Thyroid gland (tissue), 4 donors: ENCODE measurements at regions not wholly inside any gene's neighbourhood (a gene's known extent, or its start where the extent isn't known, plus 50 kb on each side); places are given as distances from the start of the nearest gene placed in this dataset.

ENCODE experiments used
- DNase-seq, 2 donors: peaks; one replicate each; pipeline ENCODE4 v3.0.0-alpha.2; 2019
- H3K27ac ChIP-seq, 3 donors: fragments of 200-600 bp; sonication (generic); 1 replicate in 2 of 3; 2 replicates in 1 of 3; pipeline ENCODE4 v1.5.1; 2016 to 2019; ENCODE audit warnings: mild to moderate bottlenecking in 1 of 3, moderate library complexity in 1 of 3
- H3K27me3 ChIP-seq: fragments of 200-600 bp; sonication (generic); one replicate; pipeline ENCODE4 v1.5.1; 2019
- H3K36me3 ChIP-seq, 2 donors: fragments of 200-600 bp; sonication (generic); one replicate each; pipeline ENCODE4 v1.5.1; 2016 to 2019
- H3K4me1 ChIP-seq, 2 donors: fragments of 200-600 bp; sonication (generic); one replicate each; pipeline ENCODE4 v1.5.1; 2017 to 2019
- H3K4me3 ChIP-seq, 3 donors: fragments of 200-600 bp; sonication (generic); replicated peaks in 1 of 3; 1 replicate in 2 of 3; 2 replicates in 1 of 3; pipeline ENCODE4 v1.5.1; 2016; ENCODE audit warnings: mild to moderate bottlenecking in 1 of 3
- H3K9me3 ChIP-seq: fragments of 200-600 bp; sonication (generic); one replicate; pipeline ENCODE4 v1.5.1; 2017
- POLR2A ChIP-seq, 2 donors: fragments of 450-650 bp; IDR thresholded peaks; one replicate each; pipeline ENCODE4 v1.6.1; 2017; ENCODE audit warnings: antibody characterized with exemption in 2 of 2, mild to moderate bottlenecking in 2 of 2, moderate library complexity in 1 of 2
- WGBS, 2 donors: methylation state at CpG; one replicate each; pipeline ENCODE4 v1.1.5; 2017; 5-methylcytosine and 5-hydroxymethylcytosine counted together
- intact Hi-C: fragments of 100-400 bp; cut with DNase I; formaldehyde crosslinking; loops from one replicate; pipeline ENCODE4 v1.15.1; 2023
- TF ChIP-seq, protein P1 (sequence below), 6 experiments: fragments of 200-600 bp in 3 of 6; fragments of 450-650 bp in 3 of 6; sonication (generic) in 3 of 6; IDR thresholded peaks; one replicate each; pipeline ENCODE4 v1.5.1; 2016 to 2019; ENCODE audit warnings: antibody characterized with exemption in 6 of 6, mild to moderate bottlenecking in 2 of 6, inconsistent platforms in 1 of 6, moderate library complexity in 1 of 6

DNA sequence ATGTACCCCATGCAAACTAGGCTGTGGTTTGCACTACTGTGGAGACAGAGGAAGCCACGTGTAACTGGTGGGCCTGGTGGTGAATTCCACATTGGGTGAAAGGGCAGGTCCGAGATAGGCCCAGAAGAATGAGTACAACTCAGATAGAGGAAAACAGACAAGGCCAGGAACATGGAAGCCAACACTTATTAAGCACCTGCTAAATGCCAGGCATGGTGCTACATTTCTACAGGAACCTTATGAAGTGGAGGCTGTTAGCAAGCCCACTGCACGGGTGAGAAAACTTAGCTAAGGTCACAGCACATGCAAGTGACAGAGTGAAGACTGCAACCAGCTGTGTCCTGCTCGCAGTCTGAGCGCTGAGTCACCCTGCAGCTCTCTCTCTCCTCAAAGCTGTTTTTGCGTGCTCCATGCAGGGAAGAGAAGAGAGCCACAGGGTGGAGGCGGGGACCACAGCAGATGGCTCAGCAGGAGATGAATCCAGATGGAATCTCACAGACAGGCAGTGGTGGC is 65.5 kb upstream of the SPTLC1 start:
- Histone ChIP-seq H3K9me3 (no peaks in the 10 kb centered on the region), H3K27me3 (no peaks in the 10 kb centered on the region), H3K4me1 (no peaks in the 10 kb centered on the region), H3K27ac (no peak overlapping the region), H3K4me3 (no peak overlapping the region), H3K36me3 (no peaks in the 10 kb centered on the region)
- intact Hi-C loops = no loop called here
- no peak for TF ChIP-seq POLR2A (IDR thresholded peaks at IDR 0.05)
- TF ChIP-seq, protein P1, sequence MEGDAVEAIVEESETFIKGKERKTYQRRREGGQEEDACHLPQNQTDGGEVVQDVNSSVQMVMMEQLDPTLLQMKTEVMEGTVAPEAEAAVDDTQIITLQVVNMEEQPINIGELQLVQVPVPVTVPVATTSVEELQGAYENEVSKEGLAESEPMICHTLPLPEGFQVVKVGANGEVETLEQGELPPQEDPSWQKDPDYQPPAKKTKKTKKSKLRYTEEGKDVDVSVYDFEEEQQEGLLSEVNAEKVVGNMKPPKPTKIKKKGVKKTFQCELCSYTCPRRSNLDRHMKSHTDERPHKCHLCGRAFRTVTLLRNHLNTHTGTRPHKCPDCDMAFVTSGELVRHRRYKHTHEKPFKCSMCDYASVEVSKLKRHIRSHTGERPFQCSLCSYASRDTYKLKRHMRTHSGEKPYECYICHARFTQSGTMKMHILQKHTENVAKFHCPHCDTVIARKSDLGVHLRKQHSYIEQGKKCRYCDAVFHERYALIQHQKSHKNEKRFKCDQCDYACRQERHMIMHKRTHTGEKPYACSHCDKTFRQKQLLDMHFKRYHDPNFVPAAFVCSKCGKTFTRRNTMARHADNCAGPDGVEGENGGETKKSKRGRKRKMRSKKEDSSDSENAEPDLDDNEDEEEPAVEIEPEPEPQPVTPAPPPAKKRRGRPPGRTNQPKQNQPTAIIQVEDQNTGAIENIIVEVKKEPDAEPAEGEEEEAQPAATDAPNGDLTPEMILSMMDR (IDR thresholded peaks at IDR 0.05) = no peak
- WGBS, 2 donors = 69 to 77% methylated on average over 7 of the region's 7 CpGs
- DNase-seq = no peak

DNA sequence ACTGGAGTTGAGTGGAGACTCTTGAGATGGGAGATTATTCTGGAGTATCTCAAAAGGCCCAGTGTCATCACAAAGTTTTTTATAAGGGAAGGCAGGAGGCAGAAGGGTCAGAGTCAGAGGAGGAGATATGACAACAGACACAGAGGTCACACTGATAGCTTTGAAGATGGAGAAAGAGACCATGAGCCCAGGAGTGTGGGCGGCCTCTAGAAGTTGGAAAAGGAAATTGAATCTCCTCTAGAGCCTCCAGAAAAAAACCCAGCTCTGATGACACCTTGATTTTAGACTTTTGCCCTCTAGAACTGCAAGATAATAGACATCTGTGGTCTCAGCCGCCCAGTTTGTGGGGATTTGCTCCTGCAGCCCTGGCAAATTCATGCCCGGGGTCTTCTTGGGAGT is 64.8 kb upstream of the SPTLC1 start:
- no peaks in the 10 kb centered on the region for H3K4me1 ChIP-seq
- H3K9me3 ChIP-seq = no peaks in the 10 kb centered on the region
- WGBS, 2 donors = 95 to 97% methylated on average over 3 of the region's 3 CpGs
- no peak for DNase-seq
- no peaks in the 10 kb centered on the region for H3K27me3 ChIP-seq
- intact Hi-C loops = no loop called here
- H3K27ac ChIP-seq = no peak overlapping the region
- no peak for TF ChIP-seq POLR2A (IDR thresholded peaks at IDR 0.05)
- TF ChIP-seq, protein P1 (IDR thresholded peaks at IDR 0.05) = no peak
- no peaks in the 10 kb centered on the region for H3K36me3 ChIP-seq
- no peak overlapping the region for H3K4me3 ChIP-seq

DNA sequence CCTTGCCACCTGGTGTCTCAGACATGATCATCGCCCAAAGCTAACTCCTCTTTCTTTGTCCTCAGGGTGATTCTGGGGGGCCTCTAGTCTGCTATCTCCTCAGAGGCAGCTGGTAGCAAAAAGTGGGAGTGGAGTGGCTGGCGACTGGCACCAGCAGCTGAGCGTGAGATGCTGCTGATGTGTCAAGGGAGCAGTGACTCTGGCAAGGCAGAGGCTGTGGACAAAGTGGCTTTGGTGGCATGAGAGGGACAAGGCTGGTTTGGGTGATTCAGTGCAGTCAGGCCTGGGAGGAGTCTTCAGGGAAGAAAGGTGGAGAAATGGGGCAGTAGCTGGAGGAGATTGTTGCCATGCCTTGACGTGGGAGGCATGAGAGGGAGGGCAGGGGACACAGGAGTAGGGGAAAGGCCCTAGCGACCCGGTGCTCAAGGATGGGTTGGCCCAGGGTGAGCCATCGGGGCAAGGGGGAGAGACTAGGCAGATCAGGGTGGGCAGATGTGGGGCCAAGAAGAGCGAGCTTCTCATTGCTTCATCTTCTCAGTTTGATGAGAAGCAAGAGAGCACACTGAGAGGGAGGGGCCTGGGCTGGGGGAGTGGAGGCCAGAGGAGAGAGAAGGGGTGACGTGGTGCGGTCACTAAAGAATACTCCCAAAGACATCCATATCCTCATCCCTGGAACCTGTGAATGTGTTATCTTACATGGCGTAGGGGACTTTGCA is 64.2 kb upstream of the SPTLC1 start:
- Histone ChIP-seq H3K9me3 (no peaks in the 10 kb centered on the region), H3K4me3 (no peak overlapping the region), H3K27me3 (no peaks in the 10 kb centered on the region), H3K27ac (no peak overlapping the region), H3K4me1 (no peaks in the 10 kb centered on the region), H3K36me3 (no peaks in the 10 kb centered on the region)
- TF ChIP-seq POLR2A (IDR thresholded peaks at IDR 0.05) = no peak
- TF ChIP-seq, protein P1 (IDR thresholded peaks at IDR 0.05) = no peak
- intact Hi-C loops = no loop called here
- DNase-seq = no peak
- WGBS, 2 donors = 90 to 96% methylated on average over 11 of the region's 11 CpGs

DNA sequence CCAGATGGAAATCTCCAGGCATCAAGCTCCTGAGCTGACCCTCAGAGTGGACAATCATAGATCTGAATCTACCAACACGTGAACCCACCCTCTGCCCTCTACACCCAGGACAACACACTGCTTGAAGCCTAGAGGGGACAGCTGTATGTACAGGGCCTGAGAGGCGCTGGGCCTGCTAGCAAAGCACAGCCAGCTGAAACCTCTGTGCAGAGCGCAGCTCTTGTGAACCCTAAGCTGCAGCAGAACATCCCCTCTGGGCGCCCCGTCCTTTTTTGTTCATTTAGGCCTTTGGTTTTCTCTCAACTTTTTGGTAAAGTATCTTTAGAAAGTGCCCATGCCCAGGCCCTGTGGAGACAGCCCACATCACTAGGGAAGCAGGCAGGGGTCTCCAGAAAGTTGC is 62.4 kb upstream of the SPTLC1 start:
- H3K36me3 ChIP-seq = no peaks in the 10 kb centered on the region
- 93 to 100% methylated on average over 4 to 5 of the region's 5 CpGs for WGBS, 2 donors
- intact Hi-C loops = no loop called here
- H3K4me1 ChIP-seq = no peaks in the 10 kb centered on the region
- no peaks in the 10 kb centered on the region for H3K27me3 ChIP-seq
- DNase-seq = no peak
- no peaks in the 10 kb centered on the region for H3K9me3 ChIP-seq
- no peak overlapping the region for H3K4me3 ChIP-seq
- no peak for TF ChIP-seq POLR2A (IDR thresholded peaks at IDR 0.05)
- TF ChIP-seq, protein P1 (IDR thresholded peaks at IDR 0.05) = no peak
- no peak overlapping the region for H3K27ac ChIP-seq

DNA sequence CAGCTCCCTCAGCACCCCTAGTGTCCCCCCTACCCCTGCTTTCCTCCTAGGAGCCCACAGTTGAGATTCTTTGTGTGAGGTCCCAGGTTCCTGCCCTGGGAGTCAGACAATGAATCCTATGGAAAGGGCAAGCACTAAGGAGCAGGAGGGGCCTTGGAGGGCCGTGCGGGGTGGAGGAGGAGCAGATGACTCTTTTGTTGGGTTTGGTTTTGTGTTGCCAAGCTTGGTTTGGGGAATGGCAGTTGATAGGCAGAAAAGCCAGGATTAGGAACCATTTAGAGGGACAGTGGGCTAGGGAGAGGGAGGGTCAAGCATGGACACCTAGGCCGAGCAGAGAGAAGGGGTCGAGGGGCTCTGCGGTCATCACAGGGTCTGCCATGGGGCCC is 61.6 kb upstream of the SPTLC1 start:
- no peak for TF ChIP-seq POLR2A (IDR thresholded peaks at IDR 0.05)
- TF ChIP-seq, protein P1 (IDR thresholded peaks at IDR 0.05) = no peak
- no peaks in the 10 kb centered on the region for H3K36me3 ChIP-seq
- H3K27ac ChIP-seq = no peak overlapping the region
- H3K9me3 ChIP-seq = no peaks in the 10 kb centered on the region
- H3K4me1 ChIP-seq = no peaks in the 10 kb centered on the region
- H3K4me3 ChIP-seq = no peak overlapping the region
- intact Hi-C loops = no loop called here
- no peaks in the 10 kb centered on the region for H3K27me3 ChIP-seq
- WGBS, 2 donors = 88% methylated on average over 5 of the region's 5 CpGs
- no peak for DNase-seq
